Subcutaneous abdominal adipose tissue (tissue), 5 donors: ENCODE measurements at regions not wholly inside any gene's neighbourhood (a gene's known extent, or its start where the extent isn't known, plus 50 kb on each side); places are given as distances from the start of the nearest gene placed in this dataset.
"Not testable (repeated sequence)": the region's sequence is repeated elsewhere in the genome, so short reads cannot be mapped to it uniquely, and the experiment has no call there.

ENCODE experiments used
- H3K27ac ChIP-seq: one replicate; pipeline ENCODE4 v1.7.0; 2013; ENCODE audit warnings: low read depth, mild to moderate bottlenecking, inconsistent platforms, low read length, moderate library complexity
- H3K27me3 ChIP-seq, 5 donors: one replicate each; pipeline ENCODE4 v1.7.0; 2013; ENCODE audit warnings: low read length in 5 of 5, inconsistent platforms in 1 of 5; ENCODE audit not compliant: control insufficient read depth in 5 of 5, insufficient read depth in 4 of 5
- H3K36me3 ChIP-seq, 5 donors: one replicate each; pipeline ENCODE4 v1.7.0; 2013; ENCODE audit warnings: low read length in 5 of 5; ENCODE audit not compliant: control insufficient read depth in 5 of 5, insufficient read depth in 5 of 5
- H3K4me1 ChIP-seq, 5 donors: one replicate each; pipeline ENCODE4 v1.7.0; 2013; ENCODE audit warnings: low read length in 5 of 5, mild to moderate bottlenecking in 3 of 5, moderate library complexity in 1 of 5; ENCODE audit not compliant: control insufficient read depth in 5 of 5, insufficient read depth in 5 of 5
- H3K4me3 ChIP-seq, 5 donors: one replicate each; pipeline ENCODE4 v1.7.0; 2013; ENCODE audit warnings: low read length in 5 of 5, low read depth in 1 of 5
- H3K9ac ChIP-seq, 5 donors: one replicate each; pipeline ENCODE4 v1.7.0; 2013; ENCODE audit warnings: low read length in 5 of 5, mild to moderate bottlenecking in 4 of 5, moderate library complexity in 3 of 5
- H3K9me3 ChIP-seq, 5 donors: one replicate each; pipeline ENCODE4 v1.7.0; 2013; ENCODE audit warnings: low read length in 5 of 5; ENCODE audit not compliant: control insufficient read depth in 5 of 5
- donor health status: healthy.
- donor health status: healthy.
- donor health status: healthy.
- donor health status: healthy.
- donor health status: healthy.

DNA sequence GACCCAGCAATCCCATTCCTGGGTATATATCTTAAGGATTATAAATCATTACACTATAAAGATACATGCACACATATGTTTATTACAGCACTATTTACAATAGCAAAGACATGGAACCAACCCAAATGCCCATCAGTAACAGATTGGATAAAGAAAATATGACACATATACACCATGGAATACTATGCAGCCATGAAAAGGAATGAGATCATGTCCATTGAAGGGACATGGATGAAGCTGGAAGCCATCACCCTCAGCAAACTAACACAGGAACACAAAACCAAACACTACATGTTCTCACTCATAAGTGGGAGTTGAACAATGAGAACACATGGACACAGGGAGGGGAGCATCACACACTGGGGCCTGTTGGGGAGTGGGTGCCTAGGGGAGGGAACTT lies 694.5 kb downstream of the CBLN4 start:
- not testable (repeated sequence) for H3K4me3 ChIP-seq, H3K36me3 ChIP-seq, H3K27ac ChIP-seq, H3K9ac ChIP-seq, H3K4me1 ChIP-seq, H3K9me3 ChIP-seq, H3K27me3 ChIP-seq

DNA sequence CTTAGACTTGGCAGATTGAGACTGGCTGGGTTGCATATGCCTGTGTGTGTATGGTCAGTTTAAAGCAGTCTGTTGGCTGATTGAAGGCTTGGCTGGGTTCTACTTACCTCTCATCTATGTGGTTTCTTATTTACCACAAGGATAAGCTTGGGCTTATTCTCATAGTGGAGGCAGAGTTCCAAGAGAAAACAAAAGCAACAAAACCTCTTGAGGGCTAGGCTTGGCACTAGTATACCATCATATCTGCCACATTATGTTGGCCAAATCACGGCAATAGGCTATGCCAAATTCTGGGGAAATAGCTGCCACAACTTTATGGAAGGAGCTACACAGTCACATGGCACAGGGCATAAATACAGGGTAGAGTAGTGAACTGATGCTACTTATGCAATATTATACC lies 714.1 kb downstream of the CBLN4 start:
- no peak overlapping the region for H3K9ac ChIP-seq
- H3K27me3 ChIP-seq = no peaks in the 10 kb centered on the region
- no peak overlapping the region for H3K4me3 ChIP-seq
- H3K9me3 ChIP-seq = no peaks in the 10 kb centered on the region
- no peak overlapping the region for H3K27ac ChIP-seq
- H3K4me1 ChIP-seq = peaks cover 0 to 25% (median 4%) of the 10 kb centered on the region in 5 donors
- H3K36me3 ChIP-seq = no peaks in the 10 kb centered on the region

DNA sequence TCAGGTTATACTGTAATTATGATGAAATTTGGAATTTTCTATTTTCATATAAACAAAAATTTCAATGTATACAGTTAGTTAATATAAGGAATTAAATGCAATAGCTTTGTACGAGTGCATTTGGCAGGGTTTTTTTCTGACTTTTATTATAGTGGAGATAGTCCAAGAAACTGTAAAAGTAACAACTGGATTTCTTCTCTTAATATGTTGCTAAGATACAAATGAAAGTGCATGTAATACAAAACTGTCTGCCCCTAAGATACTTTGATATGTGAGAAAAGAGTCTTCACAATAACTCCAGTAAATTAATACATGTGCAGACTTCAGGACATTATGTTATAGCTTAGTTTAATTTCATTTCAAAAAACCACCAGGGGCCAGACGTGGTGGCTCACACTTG lies 721.4 kb downstream of the CBLN4 start:
- H3K27me3 ChIP-seq = no peaks in the 10 kb centered on the region
- H3K4me3 ChIP-seq = no peak overlapping the region
- no peak overlapping the region for H3K9ac ChIP-seq
- peaks cover 0 to 3% (median 0%) of the 10 kb centered on the region in 5 donors for H3K4me1 ChIP-seq
- peaks cover 0 to 3% (median 0%) of the 10 kb centered on the region in 5 donors for H3K9me3 ChIP-seq
- no peak overlapping the region for H3K27ac ChIP-seq
- H3K36me3 ChIP-seq = no peaks in the 10 kb centered on the region

DNA sequence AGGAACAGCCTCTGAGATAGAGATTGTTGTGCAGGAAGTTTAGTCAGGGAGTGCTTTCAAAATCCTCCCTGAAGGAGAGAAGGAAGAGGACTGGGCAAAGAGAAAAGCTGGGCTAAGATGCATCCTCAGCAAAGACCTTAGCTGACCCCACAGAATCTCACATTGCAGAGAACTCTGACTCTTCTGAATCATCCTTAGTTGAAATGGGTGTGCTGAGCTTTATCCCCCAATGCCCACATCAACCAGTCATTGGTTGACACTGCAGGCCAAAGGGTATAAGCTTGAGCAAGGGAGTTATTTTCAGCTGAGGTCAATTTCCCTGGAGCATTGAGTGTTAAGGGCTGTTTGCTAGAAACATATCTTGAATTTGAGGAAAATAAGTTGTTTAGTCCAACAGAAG lies 732.2 kb downstream of the CBLN4 start:
- Histone ChIP-seq H3K36me3 (no peaks in the 10 kb centered on the region), H3K4me3 (no peak overlapping the region), H3K27me3 (no peaks in the 10 kb centered on the region)

DNA sequence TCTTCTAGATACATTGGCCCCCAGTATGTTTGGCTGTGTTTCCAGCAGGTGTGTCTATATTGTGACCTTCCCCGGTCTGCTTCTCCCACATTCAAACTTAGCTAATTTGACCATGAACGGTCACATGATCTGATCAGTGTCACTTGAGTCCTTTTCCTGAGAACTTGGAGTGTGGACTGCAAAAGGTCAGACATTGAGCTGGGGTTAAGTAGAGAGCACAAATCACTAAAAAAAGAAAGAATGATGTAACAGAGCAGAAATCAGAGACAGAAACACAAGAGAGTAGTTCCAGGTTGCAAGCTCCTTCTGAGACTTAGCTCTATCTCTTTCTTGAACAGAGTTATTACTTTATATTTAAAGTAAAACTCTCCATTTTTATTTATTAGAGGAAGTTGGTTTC lies 733.9 kb downstream of the CBLN4 start:
- Histone ChIP-seq H3K4me3 (no peak overlapping the region), H3K36me3 (no peaks in the 10 kb centered on the region), H3K4me1 (peaks cover 4 to 32% (median 23%) of the 10 kb centered on the region in 5 donors), H3K27ac (no peak overlapping the region), H3K27me3 (no peaks in the 10 kb centered on the region), H3K9me3 (no peaks in the 10 kb centered on the region), H3K9ac (no peak overlapping the region)

More for the DNA sequence above, 732.2 kb downstream of the CBLN4 start:
- peak overlapping the region; percentile 89 for H3K27ac ChIP-seq
- H3K4me1 ChIP-seq = peaks cover 4 to 32% (median 23%) of the 10 kb centered on the region in 5 donors
- H3K9me3 ChIP-seq = no peaks in the 10 kb centered on the region
- H3K9ac ChIP-seq = no peak overlapping the region

DNA sequence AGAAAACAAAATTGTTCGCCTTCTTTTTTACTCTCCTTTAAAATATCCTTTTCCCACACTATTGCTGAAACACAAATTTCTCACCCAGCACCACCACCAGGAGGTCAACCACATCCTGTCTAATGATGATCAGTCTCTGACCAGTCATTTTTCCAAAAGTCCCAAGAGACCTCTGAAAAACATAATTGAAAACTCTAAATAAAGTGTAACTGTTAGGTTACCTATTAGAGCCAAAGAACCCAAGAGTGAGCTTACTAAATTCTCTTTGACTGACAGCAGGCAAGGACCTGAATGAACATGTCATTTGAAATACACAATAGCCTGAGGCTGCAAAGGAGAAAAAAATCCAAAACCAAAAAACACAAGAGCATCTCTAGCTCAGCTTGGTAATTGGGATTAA lies 735.4 kb downstream of the CBLN4 start:
- H3K4me1 ChIP-seq = peaks cover 4 to 32% (median 23%) of the 10 kb centered on the region in 5 donors
- no peaks in the 10 kb centered on the region for H3K9me3 ChIP-seq
- no peaks in the 10 kb centered on the region for H3K36me3 ChIP-seq
- no peak overlapping the region for H3K27ac ChIP-seq
- no peak overlapping the region for H3K9ac ChIP-seq
- H3K27me3 ChIP-seq = no peaks in the 10 kb centered on the region
- H3K4me3 ChIP-seq = no peak overlapping the region

DNA sequence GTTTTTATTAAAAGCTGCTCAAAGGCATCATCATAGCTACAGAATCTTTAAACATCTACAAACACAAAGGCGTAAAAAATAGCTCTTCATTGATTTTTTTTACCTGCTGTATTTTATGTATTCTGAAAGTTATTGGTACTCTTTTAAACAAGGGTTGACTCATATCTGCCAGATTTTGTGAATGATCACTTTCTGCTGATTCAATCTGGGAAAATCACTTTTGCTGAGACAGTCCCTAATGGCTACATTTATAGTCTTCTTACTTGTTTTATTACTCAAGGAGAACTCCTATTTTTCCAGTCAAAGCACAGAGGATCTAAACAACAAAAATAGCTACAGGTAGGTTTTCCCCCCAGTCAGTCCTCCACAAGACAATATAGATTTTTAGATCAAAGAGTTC lies 739.0 kb downstream of the CBLN4 start:
- H3K4me3 ChIP-seq = no peak overlapping the region
- no peaks in the 10 kb centered on the region for H3K9me3 ChIP-seq
- H3K36me3 ChIP-seq = no peaks in the 10 kb centered on the region
- no peaks in the 10 kb centered on the region for H3K27me3 ChIP-seq
- H3K4me1 ChIP-seq = peaks cover 1 to 7% (median 5%) of the 10 kb centered on the region in 5 donors
- H3K9ac ChIP-seq = no peak overlapping the region
- H3K27ac ChIP-seq = no peak overlapping the region

DNA sequence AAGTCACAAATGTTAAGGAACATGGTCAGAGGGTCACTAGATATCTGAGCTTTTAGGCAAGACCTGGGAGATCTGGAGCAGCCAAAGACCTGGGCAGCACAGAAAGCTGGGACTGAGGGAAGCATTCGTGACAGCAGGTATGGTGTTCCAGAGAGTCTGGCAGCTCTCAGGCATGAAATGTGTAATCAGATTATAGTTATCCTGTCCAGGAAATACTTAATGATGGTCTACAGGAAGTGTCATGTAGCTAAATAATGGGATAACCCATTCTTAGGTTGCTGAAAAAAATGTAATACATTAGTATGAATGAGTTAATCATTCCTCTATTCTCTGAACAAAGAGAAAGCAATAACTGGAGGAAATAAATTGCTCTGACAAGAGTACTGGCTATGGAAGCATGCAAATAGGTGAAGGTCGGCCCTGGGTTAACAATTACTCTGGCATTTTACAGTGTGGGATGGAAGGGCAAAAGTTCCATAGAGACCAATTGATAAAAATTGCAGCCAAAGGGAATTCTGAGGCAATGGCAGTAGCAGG lies 740.5 kb downstream of the CBLN4 start:
- Histone ChIP-seq H3K4me3 (no peak overlapping the region), H3K9ac (no peak overlapping the region), H3K27ac (no peak overlapping the region), H3K4me1 (peaks cover 0 to 2% (median 0%) of the 10 kb centered on the region in 5 donors), H3K9me3 (no peaks in the 10 kb centered on the region), H3K27me3 (no peaks in the 10 kb centered on the region), H3K36me3 (no peaks in the 10 kb centered on the region)

DNA sequence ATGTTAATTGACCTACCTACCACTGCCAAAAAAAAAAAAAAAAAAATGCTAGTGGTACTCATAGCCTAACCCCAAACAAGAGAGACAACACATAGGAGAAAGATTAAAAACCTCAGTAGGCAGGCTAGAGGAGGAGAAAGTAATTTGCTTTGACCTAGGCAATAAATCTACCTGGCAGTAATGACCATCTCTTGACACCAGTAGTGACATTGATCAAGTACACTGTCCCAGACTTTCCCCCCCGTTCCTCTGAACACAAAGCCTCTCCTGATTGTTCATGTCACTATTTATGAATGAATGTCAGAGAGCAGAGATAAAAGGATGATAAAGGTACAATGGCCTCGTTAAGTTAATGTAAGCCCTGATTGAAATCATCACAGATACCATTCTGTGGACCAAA lies 746.8 kb downstream of the CBLN4 start:
- no peaks in the 10 kb centered on the region for H3K9me3 ChIP-seq
- no peak overlapping the region for H3K9ac ChIP-seq
- H3K4me3 ChIP-seq = no peak overlapping the region
- H3K36me3 ChIP-seq = no peaks in the 10 kb centered on the region
- peaks cover 0 to 4% (median 3%) of the 10 kb centered on the region in 5 donors for H3K4me1 ChIP-seq
- no peak overlapping the region for H3K27ac ChIP-seq
- no peaks in the 10 kb centered on the region for H3K27me3 ChIP-seq

DNA sequence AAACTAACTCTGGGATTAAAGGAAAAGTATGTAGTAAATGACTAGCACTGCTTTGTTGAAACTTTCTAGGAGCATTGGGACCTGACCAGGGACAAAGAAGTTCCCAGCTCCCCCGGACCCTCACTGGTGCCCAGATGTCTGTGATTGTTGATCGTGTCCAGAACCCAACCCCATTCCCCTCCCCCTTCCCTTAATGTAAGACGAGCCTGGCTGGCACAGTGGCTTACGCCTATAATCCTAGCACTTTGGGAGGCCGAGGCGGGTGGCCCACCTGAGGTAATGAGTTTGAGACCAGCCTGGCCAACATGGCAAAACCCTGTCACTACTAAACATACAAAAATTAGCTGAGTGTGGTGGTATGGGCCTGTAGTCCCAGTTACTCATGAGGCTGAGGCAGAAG lies 750.3 kb downstream of the CBLN4 start:
- Histone ChIP-seq H3K9me3 (peaks cover 0 to 3% (median 0%) of the 10 kb centered on the region in 5 donors), H3K4me1 (peaks cover 0 to 17% (median 11%) of the 10 kb centered on the region in 5 donors), H3K4me3 (no peak overlapping the region), H3K36me3 (no peaks in the 10 kb centered on the region), H3K9ac (no peak overlapping the region), H3K27ac (no peak overlapping the region), H3K27me3 (no peaks in the 10 kb centered on the region)

DNA sequence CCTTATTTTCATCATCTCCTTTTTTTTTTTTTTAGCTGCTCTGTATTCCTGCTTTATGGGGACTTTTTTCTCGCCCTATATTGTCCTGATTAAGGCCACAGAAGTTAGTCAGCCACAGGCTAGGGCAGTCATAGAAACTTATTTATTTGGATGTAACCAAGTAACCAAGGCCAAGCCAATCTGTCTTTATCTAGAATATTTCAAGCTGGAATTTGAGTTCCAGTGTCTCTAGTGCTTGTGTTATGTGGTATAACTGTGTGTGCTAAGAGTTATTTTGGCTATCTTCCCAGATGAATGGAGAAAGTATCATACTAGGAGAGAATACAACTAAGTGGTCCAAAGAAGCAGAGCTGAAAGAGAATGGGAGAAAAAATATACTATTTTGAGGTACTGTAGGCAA lies 751.5 kb downstream of the CBLN4 start:
- Histone ChIP-seq H3K4me1 (peaks cover 0 to 16% (median 11%) of the 10 kb centered on the region in 5 donors), H3K9me3 (peaks cover 0 to 3% (median 0%) of the 10 kb centered on the region in 5 donors), H3K27ac (no peak overlapping the region), H3K9ac (no peak overlapping the region), H3K4me3 (no peak overlapping the region), H3K27me3 (no peaks in the 10 kb centered on the region), H3K36me3 (no peaks in the 10 kb centered on the region)
